A549 (cell line): ENCODE measurements at regions not wholly inside any gene's neighbourhood (a gene's known extent, or its start where the extent isn't known, plus 50 kb on each side); places are given as distances from the start of the nearest gene placed in this dataset.

Experiments
- ATAC-seq, 2 experiments: fragments of 200-7000 bp in 1 of 2; fragments of >200 bp in 1 of 2; cut with Nextera tagmentation in 1 of 2; cut with Tn5 transposase in 1 of 2; 3 replicates each; pipeline versions ENCODE4 v1.8.0 to v1.9.1; 2018 to 2020; ENCODE audit warnings: mild to moderate bottlenecking in 1 of 2, moderate library complexity in 1 of 2
- CTCF ChIA-PET: fragments of 300-600 bp; sonication (Branson Sonifier 250); formaldehyde crosslinking; extraction: SDS; loops from one replicate; lab custom pipeline; 2021; ENCODE audit warnings: antibody characterized with exemption, inconsistent platforms; lab: Yijun Ruan, JAX
- POLR2A ChIA-PET: fragments of 350-600 bp; formaldehyde crosslinking; extraction: SDS; loops from one replicate; lab custom pipeline; 2021; ENCODE audit warnings: antibody characterized with exemption, inconsistent platforms; lab: Yijun Ruan, JAX
- DNase-seq, 2 experiments: peaks; one replicate each; pipeline versions ENCODE4 v3.0.0 to v3.0.0-alpha.2; 2011 to 2016; ENCODE audit warnings: low read depth in 1 of 2, low spot score in 1 of 2
- FAIRE-seq: peaks from 2 replicates; lab custom pipeline; 2011; peaks lifted over from hg19 to GRCh38; lab: Jason Lieb, UNC
- H3K27ac ChIP-seq, 2 experiments: fragments of >200 bp; sonication (Bioruptor Twin); formaldehyde crosslinking; 3 replicates each; pipeline ENCODE4 v1.5.1; 2016 to 2017
- H3K4me1 ChIP-seq: fragments of >200 bp; sonication (Bioruptor Twin); formaldehyde crosslinking; 3 replicates; pipeline ENCODE4 v1.6.1; 2016
- H3K4me2 ChIP-seq: fragments of >200 bp; sonication (Bioruptor Twin); formaldehyde crosslinking; 3 replicates; pipeline ENCODE4 v1.6.1; 2016
- H3K4me3 ChIP-seq: fragments of >200 bp; sonication (Bioruptor Twin); formaldehyde crosslinking; 3 replicates; pipeline ENCODE4 v1.5.1; 2016
- H3K9me3 ChIP-seq: fragments of >200 bp; sonication (Bioruptor Twin); formaldehyde crosslinking; 3 replicates; pipeline ENCODE4 v1.6.1; 2016
- ATOH8 ChIP-seq: fragments of 250-450 bp; sonication (Bioruptor Pico); IDR thresholded peaks from 2 replicates; pipeline ENCODE4 v1.5.0; 2020; ENCODE audit warnings: low read depth, mild to moderate bottlenecking, moderate library complexity
- CBX8 ChIP-seq: fragments of 200-600 bp; sonication (generic); IDR thresholded peaks from 2 replicates; pipeline ENCODE4 v1.6.1; 2016
- E2F6 ChIP-seq: IDR thresholded peaks from 2 replicates; pipeline ENCODE4 v1.6.1; 2012; ENCODE audit warnings: low read depth, borderline replicate concordance
- EHMT2 ChIP-seq: fragments of 200-600 bp; sonication (generic); IDR thresholded peaks from 2 replicates; pipeline ENCODE4 v1.6.1; 2016; ENCODE audit warnings: antibody characterized with exemption, low read depth, mild to moderate bottlenecking, moderate library complexity
- EP300 ChIP-seq, 2 experiments: fragments of >200 bp; sonication (Bioruptor Twin); formaldehyde crosslinking; IDR thresholded peaks; 2 replicates in 1 of 2; 3 replicates in 1 of 2; pipeline ENCODE4 v1.6.1; 2016 to 2017
- ESRRA ChIP-seq: fragments of 150-350 bp; IDR thresholded peaks from 2 replicates; pipeline ENCODE4 v1.6.1; 2014; ENCODE audit warnings: mild to moderate bottlenecking, low read length, borderline replicate concordance
- FOSB ChIP-seq: fragments of 250-450 bp; sonication (Bioruptor Pico); IDR thresholded peaks from 2 replicates; pipeline ENCODE4 v1.5.0; 2020; ENCODE audit warnings: mild to moderate bottlenecking, moderate library complexity
- FOSL2 ChIP-seq, 2 experiments: fragments of 450-650 bp in 1 of 2; fragments of >200 bp in 1 of 2; sonication (Bioruptor Twin) in 1 of 2; formaldehyde crosslinking; IDR thresholded peaks; 2 replicates each; pipeline versions ENCODE4 v1.5.0 to v1.6.1; 2016 to 2020; ENCODE audit warnings: mild to moderate bottlenecking in 1 of 2, moderate library complexity in 1 of 2
- HDAC2 ChIP-seq: fragments of 200-600 bp; sonication (generic); IDR thresholded peaks from 2 replicates; pipeline ENCODE4 v1.6.1; 2016
- HES2 ChIP-seq: fragments of >200 bp; sonication (Bioruptor Twin); formaldehyde crosslinking; IDR thresholded peaks from 2 replicates; pipeline ENCODE4 v1.6.1; 2016
- HEYL ChIP-seq: fragments of 250-450 bp; sonication (Bioruptor Pico); IDR thresholded peaks from 2 replicates; pipeline ENCODE4 v1.8.0; 2021; ENCODE audit warnings: mild to moderate bottlenecking, moderate library complexity
- HOXB5 ChIP-seq: fragments of 250-450 bp; sonication (Bioruptor Pico); IDR thresholded peaks from 2 replicates; pipeline ENCODE4 v1.5.0; 2020; ENCODE audit warnings: mild to moderate bottlenecking, moderate library complexity
- KDM1A ChIP-seq: fragments of 200-600 bp; sonication (generic); IDR thresholded peaks from 2 replicates; pipeline ENCODE4 v1.6.1; 2016; ENCODE audit warnings: low read depth, mild to moderate bottlenecking
- KDM5A ChIP-seq: fragments of 200-600 bp; sonication (generic); IDR thresholded peaks from 2 replicates; pipeline ENCODE4 v1.6.1; 2016; ENCODE audit warnings: antibody characterized with exemption, mild to moderate bottlenecking
- MAX ChIP-seq: IDR thresholded peaks from 2 replicates; pipeline ENCODE4 v1.6.1; 2012
- MYC ChIP-seq: IDR thresholded peaks from 2 replicates; pipeline ENCODE4 v1.6.1; 2012; ENCODE audit warnings: mild to moderate bottlenecking, inconsistent platforms, low read length, improper control_type of control experiment, borderline replicate concordance
- NR3C1 ChIP-seq: fragments of >200 bp; sonication (Bioruptor Twin); formaldehyde crosslinking; IDR thresholded peaks from 3 replicates; pipeline ENCODE4 v1.6.1; 2017
- PHF8 ChIP-seq: fragments of 200-600 bp; sonication (generic); IDR thresholded peaks from 2 replicates; pipeline ENCODE4 v1.6.1; 2016; ENCODE audit warnings: low read depth, mild to moderate bottlenecking, antibody characterized with exemption, moderate library complexity, borderline replicate concordance
- POLR2A ChIP-seq: IDR thresholded peaks from 2 replicates; pipeline ENCODE4 v1.6.1; 2012; ENCODE audit warnings: mild to moderate bottlenecking, low read length
- RNF2 ChIP-seq: fragments of 200-600 bp; sonication (generic); IDR thresholded peaks from 2 replicates; pipeline ENCODE4 v1.6.1; 2016; ENCODE audit warnings: low read depth, mild to moderate bottlenecking, antibody characterized with exemption, moderate library complexity, borderline replicate concordance
- SREBF2 ChIP-seq: fragments of 450-650 bp; IDR thresholded peaks from 2 replicates; pipeline ENCODE4 v1.6.1; 2014; ENCODE audit warnings: mild to moderate bottlenecking, moderate library complexity
- TP53 ChIP-seq: fragments of 250-450 bp; sonication (Bioruptor Pico); IDR thresholded peaks from 2 replicates; pipeline ENCODE4 v1.5.0; 2021; ENCODE audit warnings: mild to moderate bottlenecking, moderate library complexity
- ZC3H11A ChIP-seq: fragments of 450-650 bp; IDR thresholded peaks from 2 replicates; pipeline ENCODE4 v1.6.1; 2014; ENCODE audit warnings: antibody characterized with exemption, mild to moderate bottlenecking
- ZSCAN20 ChIP-seq: fragments of 250-450 bp; sonication (Bioruptor Pico); IDR thresholded peaks from 2 replicates; pipeline ENCODE4 v1.8.0; 2022; ENCODE audit warnings: mild to moderate bottlenecking, moderate library complexity
- WGBS: methylation state at CpG from one replicate; pipeline ENCODE4 v1.1.6; 2017; ENCODE audit errors: missing lambda C conversion rate; 5-methylcytosine and 5-hydroxymethylcytosine counted together

GRCh38 chr3:132881756-132882409 is 156.3 kb upstream of the TMEM108 start:
- no peak for FAIRE-seq

GRCh38 chr3:132880986-132881385 is 157.2 kb upstream of the TMEM108 start:
- 0% methylated on average over 1 of the region's 1 CpG for WGBS
- no peak for FAIRE-seq
- ATAC-seq, result no peak
- no peak for DNase-seq
- TF ChIP-seq POLR2A (no peak), MYC (no peak), NR3C1 (no peak), HOXB5 (no peak), ZC3H11A (no peak), SREBF2 (no peak)
- POLR2A ChIA-PET, result no interaction called here
- CTCF ChIA-PET, result no interaction called here
- no peak overlapping the region for H3K4me2 ChIP-seq
- no peak overlapping the region for H3K4me3 ChIP-seq
- H3K9me3 ChIP-seq, result no peaks in the 10 kb centered on the region
- no peaks in the 10 kb centered on the region for H3K4me1 ChIP-seq
- no peak overlapping the region for H3K27ac ChIP-seq

More at GRCh38 chr3:132881756-132882409, 156.3 kb upstream of the TMEM108 start:
- ChIA-PET POLR2A (no interaction called here), CTCF (no interaction called here)
- ATAC-seq, result no peak
- no peak overlapping the region for H3K27ac ChIP-seq
- DNase-seq, result no peak
- TF ChIP-seq HEYL (CRISPR knock-in tag), result no peak
- TF ChIP-seq PHF8, result no peak
- TF ChIP-seq ZC3H11A, result no peak
- no peak for TF ChIP-seq CBX8
- no peak for TF ChIP-seq E2F6
- TF ChIP-seq FOSL2 (IDR thresholded peaks at IDR 0.05), result no peak
- TF ChIP-seq FOSL2 (CRISPR knock-in tag; IDR thresholded peaks at IDR 0.05), result no peak
- TF ChIP-seq EP300 (IDR thresholded peaks at IDR 0.05), result no peak
- no peak for TF ChIP-seq SREBF2
- TF ChIP-seq TP53 (CRISPR knock-in tag), result no peak
- 0% methylated on average over 3 of the region's 5 CpGs for WGBS
- no peaks in the 10 kb centered on the region for H3K9me3 ChIP-seq
- no peak overlapping the region for H3K4me3 ChIP-seq
- no peaks in the 10 kb centered on the region for H3K4me1 ChIP-seq
- H3K4me2 ChIP-seq, result no peak overlapping the region

GRCh38 chr3:132879656-132880055 is 157.4 kb upstream of the NPHP3 start:
- DNase-seq (no peak), FAIRE-seq (no peak), ATAC-seq (no peak)
- Histone ChIP-seq H3K4me2 (no peak overlapping the region), H3K4me1 (no peaks in the 10 kb centered on the region), H3K27ac (no peak overlapping the region), H3K9me3 (no peaks in the 10 kb centered on the region), H3K4me3 (no peak overlapping the region)
- TF ChIP-seq HDAC2, result no peak
- TF ChIP-seq EP300 (IDR thresholded peaks at IDR 0.05), result no peak
- TF ChIP-seq E2F6, result no peak
- TF ChIP-seq RNF2, result no peak
- TF ChIP-seq FOSB (CRISPR knock-in tag), result no peak
- no peak for TF ChIP-seq ATOH8 (CRISPR knock-in tag)
- TF ChIP-seq PHF8, result no peak
- no peak for TF ChIP-seq EHMT2
- TF ChIP-seq KDM1A, result no peak
- TF ChIP-seq ESRRA, result no peak
- no peak for TF ChIP-seq ZC3H11A
- TF ChIP-seq KDM5A, result no peak
- no peak for TF ChIP-seq ZSCAN20
- no peak for TF ChIP-seq MAX
- no peak for TF ChIP-seq HES2
- ChIA-PET POLR2A (no interaction called here), CTCF (no interaction called here)
